GM18517 (cell line): ENCODE measurements at regions not wholly inside any gene's neighbourhood (a gene's known extent, or its start where the extent isn't known, plus 50 kb on each side); places are given as distances from the start of the nearest gene placed in this dataset.
"Not testable (repeated sequence)": the region's sequence is repeated elsewhere in the genome, so short reads cannot be mapped to it uniquely, and the experiment has no call there.

Experiments used
- ATAC-seq: cut with Tn5 transposase; IDR thresholded peaks from one replicate; pipeline ENCODE4 v1.9.1; 2021; ENCODE audit warnings: mild to moderate bottlenecking, moderate library complexity; ENCODE audit not compliant: unreplicated experiment

GRCh38 chr16:87133966-87134627 is 183.1 kb downstream of the C16orf95 start:
- ATAC-seq: no peak

- no peak for ATAC-seq
These were observed 182.6 kb downstream of the C16orf95 start for GRCh38 chr16:87134628-87134995.

- no peak for ATAC-seq
These were observed 181.8 kb downstream of the C16orf95 start for GRCh38 chr16:87135246-87136030.

DNA sequence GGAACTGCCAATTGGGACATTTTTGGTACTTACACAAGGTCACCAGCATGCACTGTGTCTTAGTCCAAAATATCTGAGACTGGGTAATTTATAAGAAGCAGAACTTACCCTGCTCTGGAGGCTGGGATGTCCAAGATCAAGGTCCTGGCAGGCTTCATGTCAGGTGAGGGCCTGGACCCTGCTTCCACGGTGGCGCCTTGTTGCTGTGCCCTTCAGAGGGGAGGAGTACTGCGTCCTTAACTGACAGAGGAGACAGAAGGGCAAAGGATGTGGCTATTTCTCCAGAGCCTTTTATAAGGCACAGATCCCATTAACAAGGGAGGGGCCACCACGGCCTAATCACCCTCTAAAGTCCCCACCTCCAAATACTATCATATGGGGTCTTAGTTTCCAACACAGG is 178.9 kb downstream of the C16orf95 start:
- no peak for ATAC-seq

DNA sequence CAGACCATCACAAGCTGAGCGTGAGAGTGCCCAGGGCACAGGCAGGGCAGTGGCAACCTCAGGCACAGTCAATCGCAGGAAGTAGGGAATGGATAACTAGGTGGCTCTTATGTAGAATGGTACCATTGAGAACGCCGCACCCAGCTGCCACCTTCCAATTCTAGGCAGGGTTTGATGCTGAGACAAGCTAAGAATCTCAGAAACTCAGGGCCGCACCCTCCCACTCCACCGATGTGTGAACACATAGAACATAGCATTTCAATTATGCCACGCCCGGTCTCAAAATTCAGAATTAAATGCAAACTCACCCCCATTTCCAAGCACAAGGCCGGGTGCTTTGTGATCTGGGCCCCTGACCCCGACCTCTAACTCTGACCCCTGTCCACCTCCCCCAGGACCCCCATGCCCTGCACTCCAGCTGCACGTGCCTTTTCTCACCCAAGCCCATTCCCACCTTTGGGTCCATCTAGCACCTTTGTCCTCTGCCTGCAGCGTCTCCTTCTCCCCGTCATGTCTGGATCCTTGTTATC is 178.4 kb downstream of the C16orf95 start:
- no peak for ATAC-seq

DNA sequence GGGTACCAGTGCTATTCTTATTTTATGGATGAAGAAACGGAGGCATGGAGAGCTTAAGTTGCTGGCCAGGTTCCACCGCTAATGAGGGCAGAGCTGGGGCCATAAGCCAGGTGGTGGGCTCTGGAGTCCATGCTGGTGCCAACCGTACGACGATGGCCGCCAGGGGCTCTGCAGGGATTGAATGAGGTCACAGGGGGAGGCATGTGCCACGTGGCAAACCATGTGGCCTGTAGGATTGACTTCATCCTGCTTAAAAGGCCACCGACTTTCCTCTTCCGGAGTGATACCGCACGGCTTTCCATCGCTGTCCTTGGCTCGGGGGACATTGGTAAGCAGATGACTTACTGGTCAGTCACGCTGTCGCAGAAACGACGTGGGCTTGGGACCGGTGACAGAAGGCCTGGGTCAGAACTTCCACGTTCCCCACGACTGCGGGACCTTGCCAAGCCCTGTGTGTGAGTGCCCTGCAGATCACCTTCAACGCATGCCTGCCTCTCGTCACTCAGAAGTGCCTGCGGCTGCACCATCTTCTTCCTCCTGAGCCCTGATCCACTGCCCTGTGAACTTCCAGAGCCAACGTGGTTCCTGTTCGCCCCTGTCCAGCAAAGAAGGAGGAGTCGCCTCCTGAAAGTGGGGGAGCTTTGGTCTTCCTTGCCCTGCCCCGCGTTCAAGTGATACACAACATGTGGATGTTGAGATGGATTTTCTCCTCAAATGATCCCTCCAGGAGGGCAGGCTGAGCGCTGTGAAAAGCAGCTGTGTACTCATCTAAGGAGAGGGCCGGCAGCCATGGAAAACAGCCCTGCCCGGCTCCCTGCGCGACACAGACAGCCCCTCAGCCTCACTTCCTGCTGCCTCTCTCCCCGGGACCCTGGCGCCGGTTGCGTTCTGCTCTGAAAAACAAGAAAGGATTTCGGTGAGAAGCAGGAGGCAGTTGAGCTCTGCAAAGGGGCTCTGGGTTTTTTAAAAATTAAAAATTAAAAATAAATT is 176.7 kb downstream of the C16orf95 start:
- no peak for ATAC-seq

DNA sequence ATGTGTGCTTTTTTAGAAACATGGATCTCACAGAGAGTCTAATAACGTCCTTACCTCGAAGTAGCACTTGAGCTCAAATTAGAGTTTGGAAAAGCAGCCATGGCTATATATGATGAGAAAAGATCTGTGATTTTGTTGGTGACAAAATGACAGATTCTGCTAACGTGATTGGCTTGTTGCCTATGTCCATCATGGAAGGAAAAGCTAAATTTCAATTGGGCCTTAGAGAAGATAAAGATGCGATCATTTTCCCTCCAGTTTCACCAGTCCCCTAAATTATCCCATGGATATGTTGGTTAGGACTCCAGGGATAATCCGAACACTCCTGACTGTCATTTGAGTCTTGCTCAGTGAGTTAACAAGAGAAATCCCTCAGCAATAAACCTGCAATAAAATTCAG is 175.8 kb downstream of the C16orf95 start:
- ATAC-seq: no peak

- ATAC-seq: no peak
These were observed 173.5 kb downstream of the C16orf95 start for GRCh38 chr16:87143661-87144121.

DNA sequence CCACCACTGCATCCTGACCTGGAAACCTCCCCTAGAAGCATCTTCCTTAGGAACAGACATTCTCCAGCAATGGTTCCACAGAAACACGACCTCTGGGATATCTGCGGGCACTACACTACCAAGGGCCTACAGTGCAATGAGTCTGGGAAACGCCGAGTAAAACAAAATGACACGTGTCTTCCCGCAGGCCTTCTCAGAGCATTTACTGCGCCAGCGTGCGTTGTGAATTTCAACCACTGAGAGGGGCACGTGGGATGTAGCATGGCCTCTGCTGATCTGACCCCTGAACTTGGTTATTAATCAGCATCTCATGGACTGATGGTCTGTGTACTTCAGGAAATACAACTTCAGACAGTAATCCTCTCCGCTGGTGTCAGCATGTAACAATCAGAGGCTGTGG is 173.0 kb downstream of the C16orf95 start:
- ATAC-seq: no peak

DNA sequence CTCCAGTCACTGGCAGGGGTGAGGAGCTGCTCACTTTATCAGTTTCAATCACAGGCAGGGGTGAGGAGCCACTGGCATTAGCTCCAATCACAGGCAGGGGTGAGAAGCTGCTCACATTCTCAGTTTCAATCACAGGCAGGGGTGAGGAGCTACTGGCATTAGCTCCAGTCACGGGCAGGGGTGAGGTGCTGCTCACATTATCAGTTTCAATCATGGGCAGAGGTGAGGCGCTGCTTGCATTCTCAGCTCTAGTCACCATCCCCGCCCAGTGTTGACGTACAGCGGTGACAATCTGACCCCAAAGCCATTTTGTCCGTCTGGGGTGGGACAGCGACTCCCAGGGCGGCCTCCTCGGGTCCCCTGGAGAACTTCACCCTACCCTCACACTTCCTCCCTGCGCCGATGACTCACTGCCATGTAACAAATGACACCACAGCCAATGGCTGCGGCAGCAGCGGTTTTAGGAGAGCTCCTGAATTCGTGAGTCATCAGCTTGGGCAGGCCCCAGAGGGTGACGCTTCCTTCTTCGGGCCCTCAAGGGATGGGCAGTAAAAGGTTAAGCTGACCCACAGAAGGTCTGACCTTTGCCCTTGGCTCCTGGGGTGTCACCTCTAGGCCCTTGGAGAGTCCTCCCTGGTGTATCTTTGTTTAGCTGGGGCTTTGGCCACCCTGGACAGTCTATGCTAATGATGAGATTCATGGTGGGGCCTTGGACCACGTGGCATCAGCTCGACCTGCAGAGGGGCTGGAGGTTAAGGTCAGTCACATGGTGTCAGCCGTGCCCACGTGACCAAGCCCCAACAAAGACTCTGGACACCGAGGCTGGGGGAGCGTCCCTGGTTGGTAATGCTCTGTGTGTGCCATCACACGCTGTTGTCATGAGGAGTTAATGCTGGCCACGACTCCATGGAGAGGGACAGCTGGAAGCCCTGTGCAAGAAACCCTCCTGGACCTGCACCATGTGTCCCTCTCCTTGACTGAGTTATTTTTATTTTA is 171.7 kb downstream of the C16orf95 start:
- no peak for ATAC-seq

- no peak for ATAC-seq
These were observed 170.5 kb downstream of the C16orf95 start for GRCh38 chr16:87146676-87147075.

GRCh38 chr16:87149051-87149450 is 168.1 kb downstream of the C16orf95 start:
- ATAC-seq: no peak

DNA sequence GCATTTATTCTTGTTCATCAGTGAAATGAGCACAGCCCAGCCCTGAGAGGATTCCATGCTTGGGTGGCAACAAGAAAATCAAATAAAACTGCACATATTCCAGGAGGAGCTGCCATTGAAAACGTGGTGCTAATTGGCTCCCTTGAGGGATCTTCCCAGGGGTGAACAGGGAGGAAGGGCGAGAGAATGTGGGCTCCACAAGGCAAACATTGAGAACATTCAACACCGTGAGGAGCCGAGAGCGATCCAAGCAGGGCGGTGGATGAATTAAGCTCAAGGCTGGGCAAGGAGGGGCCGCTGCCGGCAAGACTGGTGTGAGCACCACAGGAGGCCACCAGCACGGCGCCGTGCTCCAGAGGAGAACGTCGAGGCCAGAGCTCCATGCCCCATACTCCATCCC is 166.9 kb downstream of the C16orf95 start:
- no peak for ATAC-seq

DNA sequence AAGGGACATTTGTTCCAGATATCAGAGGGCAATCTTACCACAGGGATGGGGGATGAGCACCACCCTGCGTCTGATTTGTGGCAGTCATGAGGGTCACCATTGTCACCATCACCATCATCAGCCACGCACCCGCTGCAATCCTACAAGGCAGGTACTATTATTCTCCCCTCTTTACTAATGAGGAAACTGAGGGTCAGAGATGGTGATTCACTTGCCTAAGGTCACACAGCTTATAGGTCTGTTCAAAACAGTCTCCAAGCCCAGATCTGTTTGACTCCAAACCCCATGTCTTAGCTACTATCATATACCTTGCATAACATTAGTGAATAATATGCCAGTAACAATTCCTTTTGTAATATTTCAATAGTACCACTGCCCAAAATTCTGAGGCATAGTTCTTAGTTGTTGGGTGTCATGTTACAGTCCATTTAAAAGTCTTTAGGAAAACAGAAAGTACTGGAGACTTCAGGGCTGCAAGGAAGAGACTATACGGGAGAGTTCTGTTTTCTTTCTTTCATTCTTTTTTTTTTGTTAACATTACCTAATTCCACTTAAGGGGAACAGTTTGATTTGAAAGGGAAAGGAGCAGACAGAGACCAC is 166.4 kb downstream of the C16orf95 start:
- ATAC-seq: no peak

DNA sequence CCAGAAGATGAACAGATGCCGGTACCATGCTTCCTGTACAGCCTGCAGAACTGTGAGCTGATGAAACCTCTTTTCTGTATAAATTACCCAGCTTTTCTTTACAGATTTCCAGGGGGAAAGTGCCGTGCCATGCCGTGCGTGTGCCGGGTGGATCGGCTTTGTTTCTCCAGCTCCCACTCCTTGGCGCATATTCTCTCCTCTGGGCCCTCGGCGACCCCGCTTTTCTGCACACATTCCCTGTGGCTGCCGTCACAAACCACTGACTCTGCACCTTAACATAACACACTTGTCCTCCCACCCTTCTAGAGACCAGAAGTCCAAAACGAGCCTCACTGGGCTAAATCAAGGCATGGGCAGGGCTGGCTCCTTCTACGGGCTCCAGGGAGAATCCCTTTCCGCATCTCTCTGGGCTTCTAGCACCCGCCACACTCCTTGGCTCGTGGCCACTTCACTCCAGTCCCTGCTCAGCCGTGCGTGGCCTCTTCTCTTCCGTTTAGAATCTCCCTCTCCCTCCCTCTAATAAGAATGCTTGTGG is 164.9 kb downstream of the C16orf95 start:
- no peak for ATAC-seq

DNA sequence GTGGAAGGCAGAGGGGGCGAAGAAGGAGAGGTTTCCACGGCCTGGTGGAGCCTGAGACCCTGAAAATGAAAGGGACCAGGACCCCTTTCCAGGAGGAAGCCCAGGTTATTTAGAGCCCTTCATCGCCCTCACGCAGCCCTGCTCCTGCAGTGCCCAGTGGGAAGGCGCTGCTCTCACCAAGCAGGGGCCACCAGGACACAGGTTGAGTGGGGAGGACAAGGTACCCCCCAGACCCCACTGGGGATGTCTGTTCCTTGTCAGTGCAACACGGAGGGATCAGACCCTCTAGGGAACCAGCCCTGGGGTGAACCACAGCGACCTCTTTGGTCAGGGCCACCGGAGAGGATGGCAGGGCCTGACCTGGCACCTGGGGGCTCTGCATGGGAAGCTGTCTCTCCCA is 163.9 kb downstream of the C16orf95 start:
- no peak for ATAC-seq

- ATAC-seq: not testable (repeated sequence)
These were observed 161.9 kb downstream of the C16orf95 start for GRCh38 chr16:87155315-87155714.

DNA sequence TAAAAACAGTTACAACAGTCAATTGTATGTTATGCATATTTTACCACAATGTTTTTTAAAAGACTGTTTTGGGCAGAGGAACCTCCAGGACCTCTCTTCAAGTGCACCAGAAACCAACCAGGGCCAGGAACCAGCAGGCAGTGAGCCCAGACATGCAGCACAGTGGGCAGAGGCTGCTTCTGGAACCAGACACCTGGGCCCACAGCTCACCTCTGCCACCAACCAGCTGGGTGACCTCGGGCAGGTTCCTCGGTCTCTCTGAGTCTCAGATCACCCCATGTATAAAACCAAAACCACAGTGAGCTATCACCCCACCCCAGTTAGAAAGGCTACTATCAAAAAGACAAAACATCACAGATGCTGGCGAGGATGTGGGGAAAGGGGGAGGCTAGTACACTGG is 161.0 kb downstream of the C16orf95 start:
- ATAC-seq: no peak

DNA sequence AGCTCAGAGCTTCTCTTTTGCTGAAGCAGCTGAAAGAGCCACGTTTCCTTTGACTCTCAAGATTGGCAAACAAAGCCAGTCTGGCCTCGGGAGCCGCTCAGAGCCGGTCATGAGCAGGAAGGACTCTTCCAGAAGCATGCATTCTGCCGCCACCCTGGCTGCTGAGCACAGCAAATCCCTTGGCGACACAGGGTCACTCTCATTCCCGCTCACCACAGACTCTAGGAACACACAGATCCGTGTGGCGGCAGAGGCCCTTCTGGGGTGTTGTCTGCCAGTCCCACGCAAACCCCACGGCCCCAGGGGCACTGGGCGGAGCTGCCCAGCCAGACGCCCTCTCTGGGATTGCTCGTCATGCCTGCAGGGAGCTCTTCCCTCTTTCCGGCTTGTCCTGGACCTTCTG is 157.0 kb downstream of the C16orf95 start:
- ATAC-seq: no peak
